HepG2 (cell line): ENCODE measurements at regions not wholly inside any gene's neighbourhood (a gene's known extent, or its start where the extent isn't known, plus 50 kb on each side); places are given as distances from the start of the nearest gene placed in this dataset.

Source experiments
- ATAC-seq: fragments of 200-7000 bp; cut with Tn5 transposase; 3 replicates; pipeline ENCODE4 v1.9.1; 2020; ENCODE audit warnings: mild to moderate bottlenecking, moderate library complexity
- BruUV-seq: library from RNA; stranded (reverse); fragments of 400-500 nt; replicated peaks from 2 replicates; lab custom pipeline; 2021; lab: Mats Ljungman, UMichigan
- CTCF ChIA-PET: fragments of 300-600 bp; formaldehyde crosslinking; extraction: SDS; loops from one replicate; lab custom pipeline; 2021; ENCODE audit warnings: low total read pairs, inconsistent platforms, low intra/inter-chr PET ratio; lab: Yijun Ruan, JAX
- POLR2A ChIA-PET: fragments of 350-600 bp; sonication (Branson Sonifier 250); formaldehyde crosslinking; loops from one replicate; lab custom pipeline; 2020; ENCODE audit warnings: antibody characterized with exemption, inconsistent platforms; lab: Yijun Ruan, JAX
- DNase-seq: peaks from one replicate; pipeline ENCODE4 v3.0.0-alpha.2; 2015; ENCODE audit warnings: low spot score
- FAIRE-seq: peaks from 3 replicates; lab custom pipeline; 2011; peaks lifted over from hg19 to GRCh38; lab: Jason Lieb, UNC
- H2AFZ ChIP-seq: one replicate; pipeline ENCODE4 v1.6.1; 2011; ENCODE audit warnings: low read length, inconsistent platforms
- H3K27ac ChIP-seq: fragments of 300-600 bp; 3 replicates; pipeline ENCODE4 v1.8.0; 2011; ENCODE audit warnings: mixed run types, mild to moderate bottlenecking, mixed read lengths, low read length, inconsistent platforms; ENCODE audit not compliant: insufficient read depth; ENCODE audit errors: extremely low read length
- H3K27me3 ChIP-seq, 2 experiments: fragments of 200-600 bp in 1 of 2; 2 replicates in 1 of 2; 3 replicates in 1 of 2; pipeline versions ENCODE4 v1.6.0 to v1.8.0; 2011; ENCODE audit warnings: low read length in 2 of 2, mild to moderate bottlenecking in 2 of 2, moderate library complexity in 2 of 2, inconsistent platforms in 1 of 2; ENCODE audit not compliant: insufficient read depth in 2 of 2, control insufficient read depth in 1 of 2
- H3K36me3 ChIP-seq, 2 experiments: fragments of 200-600 bp in 1 of 2; replicated peaks in 1 of 2; 2 replicates in 1 of 2; 3 replicates in 1 of 2; pipeline versions ENCODE4 v1.5.1 to v1.8.0; 2011; ENCODE audit warnings: low read length in 2 of 2, inconsistent platforms in 1 of 2; ENCODE audit not compliant: insufficient read depth in 2 of 2, control insufficient read depth in 1 of 2
- H3K4me1 ChIP-seq: 2 replicates; pipeline ENCODE4 v1.5.1; 2012; ENCODE audit warnings: low read length, inconsistent platforms; ENCODE audit not compliant: insufficient read depth
- H3K4me2 ChIP-seq: 2 replicates; pipeline ENCODE4 v1.6.0; 2011; ENCODE audit warnings: low read depth, low read length, inconsistent platforms
- H3K4me3 ChIP-seq, 3 experiments: fragments of 200-600 bp in 1 of 3; sonication (generic), shearing (Covaris generic) in 1 of 3; replicated peaks in 1 of 3; 2 replicates each; pipeline ENCODE4 v1.5.1; 2011 to 2016; ENCODE audit warnings: low read length in 3 of 3, inconsistent platforms in 2 of 3, low read depth in 2 of 3, mild to moderate bottlenecking in 2 of 3, control low read depth in 1 of 3, mixed read lengths in 1 of 3; ENCODE audit not compliant: insufficient read depth in 1 of 3
- H3K79me2 ChIP-seq: one replicate; pipeline ENCODE4 v1.6.1; 2011; ENCODE audit warnings: low read length, inconsistent platforms; ENCODE audit not compliant: insufficient read depth
- H3K9ac ChIP-seq: 2 replicates; pipeline ENCODE4 v1.6.0; 2011; ENCODE audit warnings: mild to moderate bottlenecking, low read depth, low read length, inconsistent platforms; ENCODE audit not compliant: insufficient read depth
- H3K9me3 ChIP-seq: 2 replicates; pipeline ENCODE4 v1.5.1; 2012; ENCODE audit warnings: mild to moderate bottlenecking, low read length
- H4K20me1 ChIP-seq: 2 replicates; pipeline ENCODE4 v1.6.0; 2011; ENCODE audit warnings: inconsistent platforms, mild to moderate bottlenecking, low read length, moderate library complexity; ENCODE audit not compliant: insufficient read depth
- GABPB1 ChIP-seq: IDR thresholded peaks from 2 replicates; pipeline ENCODE4 v1.6.1; 2016; ENCODE audit warnings: mild to moderate bottlenecking, missing genetic modification reagents, moderate library complexity, missing compliant biosample characterization
- IKZF4 ChIP-seq: sonication (generic); formaldehyde crosslinking; IDR thresholded peaks from 2 replicates; pipeline ENCODE4 v1.5.1; 2020; ENCODE audit warnings: borderline replicate concordance, mild to moderate bottlenecking, low read depth, missing genetic modification reagents; ENCODE audit errors: not compliant biosample characterization
- MIXL1 ChIP-seq: IDR thresholded peaks from 2 replicates; pipeline ENCODE4 v1.6.1; 2016
- NFE2 ChIP-seq: sonication (generic); formaldehyde crosslinking; IDR thresholded peaks from 2 replicates; pipeline ENCODE4 v1.4.0; 2020; ENCODE audit warnings: missing genetic modification reagents
- RFX3 ChIP-seq: IDR thresholded peaks from 2 replicates; pipeline ENCODE4 v1.6.1; 2016; ENCODE audit warnings: missing biosample characterization, missing genetic modification reagents
- SIN3B ChIP-seq: fragments of 150-350 bp; IDR thresholded peaks from 2 replicates; pipeline ENCODE4 v1.6.1; 2014; ENCODE audit warnings: low read length
- TRIM24 ChIP-seq: sonication (generic); formaldehyde crosslinking; IDR thresholded peaks from 2 replicates; pipeline ENCODE4 v1.8.0; 2022; ENCODE audit warnings: mild to moderate bottlenecking, missing genetic modification reagents
- ZNF10 ChIP-seq: sonication (generic); formaldehyde crosslinking; IDR thresholded peaks from 2 replicates; pipeline ENCODE4 v1.4.0; 2020; ENCODE audit warnings: mild to moderate bottlenecking, low read depth, missing genetic modification reagents, borderline replicate concordance
- ZNF343 ChIP-seq: sonication (generic); formaldehyde crosslinking; IDR thresholded peaks from 2 replicates; pipeline ENCODE4 v1.4.0; 2020; ENCODE audit warnings: mild to moderate bottlenecking, missing genetic modification reagents
- WGBS: methylation state at CpG from one replicate; pipeline ENCODE4 v1.1.6; 2017; ENCODE audit warnings: low lambda C conversion rate; 5-methylcytosine and 5-hydroxymethylcytosine counted together
- in situ Hi-C: cut with HindIII; loops from 2 replicates; pipeline ENCODE4 v1.10.0; 2017; ENCODE audit warnings: low pct_unique_long_range_greater_than_20kb; ENCODE audit not compliant: extremely low pct_ligation_motif_present
- intact Hi-C: fragments of 100-400 bp; cut with micrococcal nuclease; formaldehyde crosslinking; loops from one replicate; pipeline ENCODE4 v1.10.0; 2022; ENCODE audit not compliant: unreplicated experiment
- TF ChIP-seq, protein P1 (sequence below): sonication (generic); formaldehyde crosslinking; IDR thresholded peaks from 2 replicates; pipeline ENCODE4 v1.5.0; 2020; ENCODE audit warnings: missing genetic modification reagents
- TF ChIP-seq, protein P2 (sequence below): sonication (generic); formaldehyde crosslinking; IDR thresholded peaks from 2 replicates; pipeline ENCODE4 v1.5.0; 2020; ENCODE audit warnings: mild to moderate bottlenecking, missing genetic modification reagents
- TF ChIP-seq, protein P3 (sequence below): sonication (generic); formaldehyde crosslinking; IDR thresholded peaks from 2 replicates; pipeline ENCODE4 v1.4.0; 2020; ENCODE audit warnings: missing genetic modification reagents, borderline replicate concordance

DNA sequence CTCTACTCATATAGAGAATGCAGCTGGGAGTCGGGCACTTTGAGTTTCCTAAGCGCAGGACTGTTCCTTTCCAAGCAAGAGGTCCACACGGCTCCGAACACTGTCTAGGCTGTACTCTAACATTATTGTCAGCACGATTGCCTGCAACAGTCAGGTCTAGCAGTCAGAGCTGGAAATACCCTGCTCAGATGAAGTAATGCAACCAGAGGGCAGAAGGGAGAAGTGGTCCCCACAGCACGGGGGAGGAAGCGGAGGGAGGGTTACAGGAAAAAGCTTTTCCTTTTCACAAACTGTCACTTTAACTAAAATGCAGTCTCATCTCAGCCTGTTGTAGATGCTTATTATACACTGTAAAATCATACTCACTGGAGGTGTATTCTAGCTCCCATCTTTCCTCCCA, 98.9 kb upstream of the SLC44A3 start:
- H3K36me3 ChIP-seq = no peaks in the 10 kb centered on the region
- ChIA-PET POLR2A (no interaction called here), CTCF (no interaction called here)
- no peak overlapping the region for H3K4me3 ChIP-seq
- TF ChIP-seq ZNF10 (CRISPR knock-in tag) = no peak
- TF ChIP-seq MIXL1 (CRISPR knock-in tag) = no peak
- no peak for TF ChIP-seq GABPB1 (CRISPR knock-in tag)
- TF ChIP-seq, protein P1, sequence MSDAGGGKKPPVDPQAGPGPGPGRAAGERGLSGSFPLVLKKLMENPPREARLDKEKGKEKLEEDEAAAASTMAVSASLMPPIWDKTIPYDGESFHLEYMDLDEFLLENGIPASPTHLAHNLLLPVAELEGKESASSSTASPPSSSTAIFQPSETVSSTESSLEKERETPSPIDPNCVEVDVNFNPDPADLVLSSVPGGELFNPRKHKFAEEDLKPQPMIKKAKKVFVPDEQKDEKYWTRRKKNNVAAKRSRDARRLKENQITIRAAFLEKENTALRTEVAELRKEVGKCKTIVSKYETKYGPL (CRISPR knock-in tag) = no peak
- no peak for TF ChIP-seq IKZF4 (CRISPR knock-in tag)
- TF ChIP-seq NFE2 (CRISPR knock-in tag) = no peak
- no peak for TF ChIP-seq RFX3 (CRISPR knock-in tag)
- no TSS peak for BruUV-seq
- no peak overlapping the region for H2AFZ ChIP-seq
- no peaks in the 10 kb centered on the region for H3K79me2 ChIP-seq
- H3K9me3 ChIP-seq = no peaks in the 10 kb centered on the region
- FAIRE-seq (no peak), DNase-seq (no peak), ATAC-seq (no peak)
- no peak overlapping the region for H3K4me2 ChIP-seq
- H3K4me1 ChIP-seq = peaks cover 7% of the 10 kb centered on the region; the same call in 1 of the 2 replicates
- in situ Hi-C loops (no loop called here), intact Hi-C loops (no loop called here)
- WGBS = 92% methylated on average over 7 of the region's 7 CpGs
- no peaks in the 10 kb centered on the region for H4K20me1 ChIP-seq
- H3K27me3 ChIP-seq = no peaks in the 10 kb centered on the region
- no peak overlapping the region for H3K9ac ChIP-seq
- no peak overlapping the region for H3K27ac ChIP-seq

DNA sequence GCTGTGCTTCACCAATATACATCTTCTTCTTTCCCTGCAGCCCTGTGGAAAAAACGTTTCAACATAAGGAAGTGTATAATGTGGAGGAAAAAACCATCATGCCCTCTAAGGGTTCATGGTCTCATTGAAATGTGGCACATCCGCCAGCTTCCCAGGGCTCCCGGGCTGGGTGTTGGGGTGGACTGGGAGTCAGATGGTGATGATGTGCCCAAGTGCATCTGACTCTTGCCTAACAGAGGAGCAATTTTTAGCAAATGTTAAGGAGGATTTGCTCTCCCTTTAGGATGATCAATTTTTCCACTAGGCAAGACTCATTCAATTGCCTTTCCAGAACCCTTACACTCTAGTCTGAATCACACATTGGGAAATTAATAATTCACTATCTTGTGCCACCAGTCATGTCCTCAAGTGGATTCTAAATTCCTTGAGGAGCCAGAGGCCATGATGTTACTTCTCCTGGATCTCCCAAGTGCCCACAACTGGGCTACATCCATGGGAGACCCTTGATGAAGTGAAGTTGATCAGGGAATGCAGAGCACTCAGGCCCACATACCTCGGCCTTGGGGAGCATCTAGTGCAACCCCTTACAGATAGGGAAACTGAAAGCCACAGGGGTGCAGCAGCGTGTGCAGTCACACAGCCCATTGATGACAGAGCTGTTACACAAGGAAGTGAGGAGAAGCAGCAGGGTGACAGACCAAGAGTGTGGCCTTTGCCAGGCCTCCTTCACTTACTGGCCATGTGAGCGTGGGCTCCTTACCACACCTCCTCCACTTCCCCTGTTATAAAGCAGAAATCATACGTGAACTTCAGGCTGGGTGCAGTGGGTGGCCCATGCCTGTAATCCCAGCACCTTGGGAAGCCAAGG, 100.0 kb upstream of the SLC44A3 start:
- ChIA-PET POLR2A (no interaction called here), CTCF (no interaction called here)
- no peaks in the 10 kb centered on the region for H3K79me2 ChIP-seq
- FAIRE-seq (no peak), ATAC-seq (no peak), DNase-seq (no peak)
- peaks cover 8% of the 10 kb centered on the region; the same call in 1 of the 2 replicates for H3K4me1 ChIP-seq
- no peaks in the 10 kb centered on the region for H3K36me3 ChIP-seq
- no peak overlapping the region for H3K4me2 ChIP-seq
- no peaks in the 10 kb centered on the region for H3K27me3 ChIP-seq
- no peaks in the 10 kb centered on the region for H3K9me3 ChIP-seq
- intact Hi-C loops = no loop called here
- H4K20me1 ChIP-seq = no peaks in the 10 kb centered on the region
- no peak overlapping the region for H3K27ac ChIP-seq
- BruUV-seq = no TSS peak
- H3K9ac ChIP-seq = no peak overlapping the region
- no peak overlapping the region for H3K4me3 ChIP-seq
- TF ChIP-seq, protein P2, sequence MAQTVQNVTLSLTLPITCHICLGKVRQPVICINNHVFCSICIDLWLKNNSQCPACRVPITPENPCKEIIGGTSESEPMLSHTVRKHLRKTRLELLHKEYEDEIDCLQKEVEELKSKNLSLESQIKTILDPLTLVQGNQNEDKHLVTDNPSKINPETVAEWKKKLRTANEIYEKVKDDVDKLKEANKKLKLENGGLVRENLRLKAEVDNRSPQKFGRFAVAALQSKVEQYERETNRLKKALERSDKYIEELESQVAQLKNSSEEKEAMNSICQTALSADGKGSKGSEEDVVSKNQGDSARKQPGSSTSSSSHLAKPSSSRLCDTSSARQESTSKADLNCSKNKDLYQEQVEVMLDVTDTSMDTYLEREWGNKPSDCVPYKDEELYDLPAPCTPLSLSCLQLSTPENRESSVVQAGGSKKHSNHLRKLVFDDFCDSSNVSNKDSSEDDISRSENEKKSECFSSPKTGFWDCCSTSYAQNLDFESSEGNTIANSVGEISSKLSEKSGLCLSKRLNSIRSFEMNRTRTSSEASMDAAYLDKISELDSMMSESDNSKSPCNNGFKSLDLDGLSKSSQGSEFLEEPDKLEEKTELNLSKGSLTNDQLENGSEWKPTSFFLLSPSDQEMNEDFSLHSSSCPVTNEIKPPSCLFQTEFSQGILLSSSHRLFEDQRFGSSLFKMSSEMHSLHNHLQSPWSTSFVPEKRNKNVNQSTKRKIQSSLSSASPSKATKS (CRISPR knock-in tag) = no peak
- TF ChIP-seq ZNF343 (CRISPR knock-in tag) (no peak), TRIM24 (no peak), SIN3B (no peak)
- TF ChIP-seq, protein P3, sequence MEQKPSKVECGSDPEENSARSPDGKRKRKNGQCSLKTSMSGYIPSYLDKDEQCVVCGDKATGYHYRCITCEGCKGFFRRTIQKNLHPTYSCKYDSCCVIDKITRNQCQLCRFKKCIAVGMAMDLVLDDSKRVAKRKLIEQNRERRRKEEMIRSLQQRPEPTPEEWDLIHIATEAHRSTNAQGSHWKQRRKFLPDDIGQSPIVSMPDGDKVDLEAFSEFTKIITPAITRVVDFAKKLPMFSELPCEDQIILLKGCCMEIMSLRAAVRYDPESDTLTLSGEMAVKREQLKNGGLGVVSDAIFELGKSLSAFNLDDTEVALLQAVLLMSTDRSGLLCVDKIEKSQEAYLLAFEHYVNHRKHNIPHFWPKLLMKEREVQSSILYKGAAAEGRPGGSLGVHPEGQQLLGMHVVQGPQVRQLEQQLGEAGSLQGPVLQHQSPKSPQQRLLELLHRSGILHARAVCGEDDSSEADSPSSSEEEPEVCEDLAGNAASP (CRISPR knock-in tag) = no peak
- WGBS = 83% methylated on average over 7 of the region's 7 CpGs
- in situ Hi-C loops = no loop called here
- no peak overlapping the region for H2AFZ ChIP-seq
